LHCN-M2 (cell line): ENCODE measurements at regions not wholly inside any gene's neighbourhood (a gene's known extent, or its start where the extent isn't known, plus 50 kb on each side); places are given as distances from the start of the nearest gene placed in this dataset.

Source experiments
- DNase-seq: peaks from one replicate; pipeline ENCODE4 v3.0.0-alpha.2; 2012; ENCODE audit warnings: low read depth

DNA sequence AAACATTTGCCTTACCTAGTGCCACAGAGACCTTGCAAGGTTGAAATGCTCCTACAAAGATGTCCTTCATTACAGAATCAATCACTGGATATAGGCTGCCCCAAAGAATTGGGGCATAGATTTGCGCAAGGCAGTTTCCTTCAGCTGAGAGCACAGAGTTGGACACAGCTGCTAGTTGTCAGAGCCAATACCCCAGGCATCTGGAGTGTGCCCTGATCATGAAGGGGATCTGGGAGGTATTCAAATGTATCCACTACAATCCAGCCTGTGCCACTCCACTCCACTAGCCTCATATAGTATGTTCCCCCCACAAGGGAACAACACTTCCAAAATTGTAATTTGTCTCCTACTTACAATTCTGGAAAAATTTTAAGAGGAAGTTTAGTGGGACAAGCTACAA is 62.3 kb upstream of the ITPRID2 start:
- no peak for DNase-seq

DNA sequence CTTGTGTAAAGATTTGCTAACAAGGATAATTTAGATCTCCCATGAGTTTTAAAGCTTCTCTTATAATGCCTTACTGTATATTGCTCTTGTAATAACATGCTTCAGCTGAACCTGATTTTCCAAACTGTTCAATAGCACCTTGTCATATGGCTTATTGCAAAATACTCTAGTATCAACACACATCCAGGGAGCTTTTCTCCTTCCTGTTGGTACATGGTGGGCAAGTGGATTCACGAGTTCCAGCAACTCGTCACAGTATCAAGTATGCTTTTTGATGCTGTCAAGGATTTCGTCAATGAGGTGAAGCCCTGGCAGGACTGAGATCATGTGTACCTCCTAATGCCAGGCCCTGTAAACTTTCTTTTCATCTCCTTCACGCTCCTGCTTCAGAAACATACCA is 59.5 kb upstream of the ITPRID2 start:
- DNase-seq, result no peak

DNA sequence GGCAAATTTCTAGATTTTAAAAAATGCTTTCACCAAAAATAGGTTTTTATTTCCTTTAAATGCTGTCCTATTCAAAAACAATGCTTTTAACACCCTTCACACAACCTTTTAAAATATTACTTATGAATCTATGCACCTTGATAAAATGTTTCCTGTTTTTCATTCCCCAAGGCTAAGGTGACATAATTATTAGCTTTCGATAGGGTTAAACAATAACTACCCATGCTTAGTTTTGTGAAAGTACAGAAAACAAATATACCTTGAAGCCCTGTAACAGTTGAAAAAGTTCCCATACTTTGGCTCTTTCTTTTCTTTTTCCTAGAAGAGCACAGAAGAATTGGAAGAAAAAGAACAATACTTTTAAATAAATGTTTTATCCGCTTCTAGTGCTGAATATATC is 54.9 kb upstream of the ITPRID2 start:
- DNase-seq, result no peak

DNA sequence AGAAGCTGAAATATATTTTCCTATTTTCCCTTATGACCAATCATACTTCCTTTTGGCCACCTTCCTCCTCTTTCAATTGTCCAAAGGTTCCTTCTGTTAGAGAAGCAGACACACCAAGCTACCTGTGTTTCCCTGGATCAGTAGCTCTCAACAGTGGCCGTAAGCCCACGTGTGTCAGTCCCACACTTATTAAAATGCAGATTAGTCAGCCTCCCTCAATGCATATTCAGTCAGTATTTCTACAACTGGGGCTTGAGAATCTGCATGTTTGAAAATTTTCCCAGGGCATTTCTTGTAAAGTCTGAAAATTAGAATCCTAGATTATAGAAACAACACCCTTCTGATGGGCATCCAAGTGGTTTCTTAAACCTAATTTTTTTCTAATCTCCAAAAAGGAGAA is 54.0 kb upstream of the ITPRID2 start:
- DNase-seq, result no peak

DNA sequence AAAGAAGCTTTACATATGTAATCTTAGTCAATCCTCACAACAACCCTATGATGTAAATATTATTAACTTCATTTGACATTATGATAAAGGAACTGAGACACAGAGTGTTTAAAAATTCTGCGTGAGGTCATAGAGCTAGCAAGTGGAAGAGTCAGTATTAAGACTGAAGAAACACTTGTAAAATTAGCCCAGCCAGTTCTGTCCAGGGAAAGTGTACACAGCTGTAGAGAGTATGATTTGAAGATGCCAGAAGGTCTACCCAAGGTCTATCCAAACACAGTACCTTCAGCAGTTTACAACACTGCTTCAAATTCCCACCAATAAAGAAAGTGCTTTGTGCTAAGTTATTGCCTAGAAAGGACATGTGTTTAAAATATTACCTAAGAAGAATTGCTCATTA is 51.7 kb upstream of the ITPRID2 start:
- DNase-seq, result no peak

DNA sequence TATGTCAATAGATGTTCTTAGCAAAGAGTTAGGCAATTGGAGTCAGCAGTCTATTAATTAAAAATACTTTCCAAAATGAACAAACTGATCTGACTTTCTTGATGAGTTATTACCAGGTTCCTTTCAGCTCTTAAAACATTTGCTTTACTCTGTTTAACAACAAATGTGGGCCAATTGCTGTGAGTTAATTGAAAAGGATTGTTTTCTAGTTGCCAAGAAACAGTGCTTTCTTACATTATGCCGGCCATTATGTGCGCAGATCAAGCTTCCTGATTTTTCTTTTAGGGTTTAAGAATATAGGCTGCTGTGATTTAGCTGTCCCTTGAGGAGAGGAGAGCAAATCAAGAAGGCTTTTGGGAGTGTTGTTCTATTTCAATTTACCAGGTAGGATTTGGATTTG is 50.5 kb upstream of the ITPRID2 start:
- no peak for DNase-seq
